ENCODE measurements at regions not wholly inside any gene's neighbourhood (a gene's known extent, or its start where the extent isn't known, plus 50 kb on each side); places are given as distances from the start of the nearest gene placed in this dataset.

- no peak overlapping the region for H3K4me3 ChIP-seq (ENCODE audit: low read length)
- no peak overlapping the region for H3K27ac ChIP-seq (ENCODE audit: low read length)
- no peaks in the 10 kb centered on the region for H3K27me3 ChIP-seq (ENCODE audit: insufficient read depth, low read length)
- no peaks in the 10 kb centered on the region for H3K9me3 ChIP-seq (ENCODE audit: insufficient read depth, low read depth, low read length)
- peaks cover 11% of the 10 kb centered on the region; the same call in 1 of the 2 replicates for H3K4me1 ChIP-seq (ENCODE audit: insufficient read depth, low read length)
- no peaks in the 10 kb centered on the region for H3K36me3 ChIP-seq (ENCODE audit: insufficient read depth, low read depth, low read length)
- no peak overlapping the region for H3K9ac ChIP-seq (ENCODE audit: low read depth, low read length)
Measured at GRCh38 chr10:3704565-3705325, 80.3 kb downstream of the KLF6 start.

- Histone ChIP-seq H3K9me3 (ENCODE audit: insufficient read depth, low read depth, low read length) (no peaks in the 10 kb centered on the region), H3K4me3 (ENCODE audit: low read length) (no peak overlapping the region), H3K36me3 (ENCODE audit: insufficient read depth, low read depth, low read length) (no peaks in the 10 kb centered on the region), H3K27ac (ENCODE audit: low read length) (no peak overlapping the region), H3K27me3 (ENCODE audit: insufficient read depth, low read length) (no peaks in the 10 kb centered on the region), H3K9ac (ENCODE audit: low read depth, low read length) (no peak overlapping the region), H3K4me1 (ENCODE audit: insufficient read depth, low read length) (peaks cover 18% of the 10 kb centered on the region; the same call in 1 of the 2 replicates)
Measured at GRCh38 chr10:3702569-3702968, 82.4 kb downstream of the KLF6 start.

GRCh38 chr10:3702056-3702546 lies 82.9 kb downstream of the KLF6 start:
- no peaks in the 10 kb centered on the region for H3K9me3 ChIP-seq (ENCODE audit: insufficient read depth, low read depth, low read length)
- H3K4me3 ChIP-seq (ENCODE audit: low read length): no peak overlapping the region
- no peak overlapping the region for H3K9ac ChIP-seq (ENCODE audit: low read depth, low read length)
- H3K4me1 ChIP-seq (ENCODE audit: insufficient read depth, low read length): peaks cover 18% of the 10 kb centered on the region; the same call in 1 of the 2 replicates
- H3K36me3 ChIP-seq (ENCODE audit: insufficient read depth, low read depth, low read length): no peaks in the 10 kb centered on the region
- no peak overlapping the region for H3K27ac ChIP-seq (ENCODE audit: low read length)
- H3K27me3 ChIP-seq (ENCODE audit: insufficient read depth, low read length): no peaks in the 10 kb centered on the region

- H3K36me3 ChIP-seq (ENCODE audit: insufficient read depth, low read depth, low read length): no peaks in the 10 kb centered on the region
- no peak overlapping the region for H3K27ac ChIP-seq (ENCODE audit: low read length)
- H3K27me3 ChIP-seq (ENCODE audit: insufficient read depth, low read length): no peaks in the 10 kb centered on the region
- H3K9ac ChIP-seq (ENCODE audit: low read depth, low read length): no peak overlapping the region
- no peaks in the 10 kb centered on the region for H3K9me3 ChIP-seq (ENCODE audit: insufficient read depth, low read depth, low read length)
- no peak overlapping the region for H3K4me3 ChIP-seq (ENCODE audit: low read length)
- H3K4me1 ChIP-seq (ENCODE audit: insufficient read depth, low read length): peaks cover 18% of the 10 kb centered on the region; the same call in 1 of the 2 replicates
Measured at GRCh38 chr10:3701491-3701890, 83.5 kb downstream of the KLF6 start.

GRCh38 chr10:3700531-3701076 lies 84.4 kb downstream of the KLF6 start:
- H3K4me3 ChIP-seq (ENCODE audit: low read length): no peak overlapping the region
- peaks cover 18% of the 10 kb centered on the region; the same call in 1 of the 2 replicates for H3K4me1 ChIP-seq (ENCODE audit: insufficient read depth, low read length)

GRCh38 chr10:3699916-3700315 lies 85.1 kb downstream of the KLF6 start:
- Histone ChIP-seq H3K9ac (ENCODE audit: low read depth, low read length) (no peak overlapping the region), H3K9me3 (ENCODE audit: insufficient read depth, low read depth, low read length) (no peaks in the 10 kb centered on the region), H3K4me3 (ENCODE audit: low read length) (no peak overlapping the region), H3K4me1 (ENCODE audit: insufficient read depth, low read length) (peaks cover 18% of the 10 kb centered on the region; the same call in 1 of the 2 replicates), H3K27ac (ENCODE audit: low read length) (no peak overlapping the region), H3K27me3 (ENCODE audit: insufficient read depth, low read length) (no peaks in the 10 kb centered on the region), H3K36me3 (ENCODE audit: insufficient read depth, low read depth, low read length) (no peaks in the 10 kb centered on the region)

More at GRCh38 chr10:3700531-3701076, 84.4 kb downstream of the KLF6 start:
- no peak overlapping the region for H3K9ac ChIP-seq (ENCODE audit: low read depth, low read length)
- no peaks in the 10 kb centered on the region for H3K36me3 ChIP-seq (ENCODE audit: insufficient read depth, low read depth, low read length)
- H3K9me3 ChIP-seq (ENCODE audit: insufficient read depth, low read depth, low read length): no peaks in the 10 kb centered on the region
- H3K27ac ChIP-seq (ENCODE audit: low read length): no peak overlapping the region
- H3K27me3 ChIP-seq (ENCODE audit: insufficient read depth, low read length): no peaks in the 10 kb centered on the region

- H3K27ac ChIP-seq (ENCODE audit: low read length): no peak overlapping the region
- no peaks in the 10 kb centered on the region for H3K36me3 ChIP-seq (ENCODE audit: insufficient read depth, low read depth, low read length)
- H3K27me3 ChIP-seq (ENCODE audit: insufficient read depth, low read length): no peaks in the 10 kb centered on the region
- peaks cover 23% of the 10 kb centered on the region; the same call in 1 of the 2 replicates for H3K4me1 ChIP-seq (ENCODE audit: insufficient read depth, low read length)
- no peak overlapping the region for H3K4me3 ChIP-seq (ENCODE audit: low read length)
- H3K9me3 ChIP-seq (ENCODE audit: insufficient read depth, low read depth, low read length): no peaks in the 10 kb centered on the region
- H3K9ac ChIP-seq (ENCODE audit: low read depth, low read length): no peak overlapping the region
Measured at GRCh38 chr10:3698312-3698711, 86.7 kb downstream of the KLF6 start.

- Histone ChIP-seq H3K9me3 (ENCODE audit: insufficient read depth, low read depth, low read length) (no peaks in the 10 kb centered on the region), H3K9ac (ENCODE audit: low read depth, low read length) (no peak overlapping the region), H3K4me1 (ENCODE audit: insufficient read depth, low read length) (peaks cover 8% of the 10 kb centered on the region; the same call in 1 of the 2 replicates), H3K4me3 (ENCODE audit: low read length) (no peak overlapping the region), H3K27ac (ENCODE audit: low read length) (no peak overlapping the region), H3K36me3 (ENCODE audit: insufficient read depth, low read depth, low read length) (no peaks in the 10 kb centered on the region), H3K27me3 (ENCODE audit: insufficient read depth, low read length) (no peaks in the 10 kb centered on the region)
Measured at GRCh38 chr10:3693698-3694080, 91.3 kb downstream of the KLF6 start.

GRCh38 chr10:3693022-3693697 lies 91.8 kb downstream of the KLF6 start:
- Histone ChIP-seq H3K36me3 (ENCODE audit: insufficient read depth, low read depth, low read length) (no peaks in the 10 kb centered on the region), H3K4me1 (ENCODE audit: insufficient read depth, low read length) (peaks cover 5% of the 10 kb centered on the region; the same call in 1 of the 2 replicates), H3K4me3 (ENCODE audit: low read length) (no peak overlapping the region), H3K27me3 (ENCODE audit: insufficient read depth, low read length) (no peaks in the 10 kb centered on the region), H3K27ac (ENCODE audit: low read length) (no peak overlapping the region), H3K9me3 (ENCODE audit: insufficient read depth, low read depth, low read length) (no peaks in the 10 kb centered on the region), H3K9ac (ENCODE audit: low read depth, low read length) (no peak overlapping the region)

GRCh38 chr10:3692387-3692999 lies 92.5 kb downstream of the KLF6 start:
- H3K4me1 ChIP-seq (ENCODE audit: insufficient read depth, low read length): peaks cover 5% of the 10 kb centered on the region; the same call in 1 of the 2 replicates
- H3K9me3 ChIP-seq (ENCODE audit: insufficient read depth, low read depth, low read length): no peaks in the 10 kb centered on the region
- H3K27ac ChIP-seq (ENCODE audit: low read length): no peak overlapping the region
- no peaks in the 10 kb centered on the region for H3K36me3 ChIP-seq (ENCODE audit: insufficient read depth, low read depth, low read length)
- H3K9ac ChIP-seq (ENCODE audit: low read depth, low read length): no peak overlapping the region
- no peaks in the 10 kb centered on the region for H3K27me3 ChIP-seq (ENCODE audit: insufficient read depth, low read length)
- no peak overlapping the region for H3K4me3 ChIP-seq (ENCODE audit: low read length)

- Histone ChIP-seq H3K9me3 (ENCODE audit: insufficient read depth, low read depth, low read length) (no peaks in the 10 kb centered on the region), H3K27ac (ENCODE audit: low read length) (no peak overlapping the region), H3K4me1 (ENCODE audit: insufficient read depth, low read length) (peaks cover 5% of the 10 kb centered on the region; the same call in 1 of the 2 replicates), H3K27me3 (ENCODE audit: insufficient read depth, low read length) (no peaks in the 10 kb centered on the region), H3K36me3 (ENCODE audit: insufficient read depth, low read depth, low read length) (no peaks in the 10 kb centered on the region), H3K4me3 (ENCODE audit: low read length) (no peak overlapping the region), H3K9ac (ENCODE audit: low read depth, low read length) (no peak overlapping the region)
Measured at GRCh38 chr10:3691482-3691881, 93.5 kb downstream of the KLF6 start.

Measured in iPS-20b (cell line).